K562 (cell line): ENCODE measurements at regions not wholly inside any gene's neighbourhood (a gene's known extent, or its start where the extent isn't known, plus 50 kb on each side); places are given as distances from the start of the nearest gene placed in this dataset.

ENCODE experiments used
- ATAC-seq: fragments of 200-7000 bp; cut with Tn5 transposase; 3 replicates; pipeline ENCODE4 v1.9.1; 2020; ENCODE audit warnings: moderate library complexity
- BruUV-seq: library from RNA; stranded (reverse); fragments of 400-500 nt; replicated peaks from 2 replicates; lab custom pipeline; 2021; lab: Mats Ljungman, UMichigan
- CTCF ChIA-PET: fragments of 300-600 bp; formaldehyde crosslinking; extraction: SDS; loops from one replicate; lab custom pipeline; 2021; ENCODE audit warnings: low intra/inter-chr PET ratio; lab: Yijun Ruan, JAX
- POLR2A ChIA-PET: fragments of 300-600, 350-650 bp; sonication (Branson Sonifier 250); formaldehyde crosslinking; extraction: SDS; loops from one replicate; lab custom pipeline; 2021; ENCODE audit warnings: antibody characterized with exemption, inconsistent platforms; lab: Yijun Ruan, JAX
- DNase-seq, 4 experiments: peaks; one replicate each; pipeline versions ENCODE4 v3.0.0 to v3.0.0-alpha.2; 2011 to 2018; ENCODE audit warnings: low spot score in 3 of 4, mixed read lengths in 3 of 4; ENCODE audit errors: extremely low read depth in 1 of 4
- FAIRE-seq: peaks from 2 replicates; lab custom pipeline; 2011; peaks lifted over from hg19 to GRCh38; lab: Jason Lieb, UNC
- H2AFZ ChIP-seq: 2 replicates; pipeline ENCODE4 v1.6.0; 2011; ENCODE audit warnings: low read depth, low read length, control low read depth, inconsistent platforms
- H3K27ac ChIP-seq: fragments of 200-600 bp; 3 replicates; pipeline ENCODE4 v1.8.0; 2011; ENCODE audit warnings: low read depth, mild to moderate bottlenecking, control low read depth, inconsistent platforms, low read length, moderate library complexity, mixed read lengths; ENCODE audit errors: extremely low read depth
- H3K27me3 ChIP-seq, 2 experiments: fragments of 300-600 bp in 1 of 2; 2 replicates in 1 of 2; 3 replicates in 1 of 2; pipeline versions ENCODE4 v1.6.0 to v1.8.0; 2011; ENCODE audit warnings: inconsistent platforms in 2 of 2, low read length in 2 of 2, mild to moderate bottlenecking in 1 of 2, mixed read lengths in 1 of 2, moderate library complexity in 1 of 2; ENCODE audit not compliant: control insufficient read depth in 2 of 2, insufficient read depth in 2 of 2
- H3K36me3 ChIP-seq: fragments of 300-600 bp; 3 replicates; pipeline ENCODE4 v1.8.0; 2011; ENCODE audit warnings: mild to moderate bottlenecking, low read length, inconsistent platforms; ENCODE audit not compliant: control insufficient read depth, insufficient read depth
- H3K4me1 ChIP-seq, 2 experiments: fragments of 200-600 bp in 1 of 2; replicated peaks in 1 of 2; 2 replicates in 1 of 2; 3 replicates in 1 of 2; pipeline versions ENCODE4 v1.5.1 to v1.8.0; 2011; ENCODE audit warnings: inconsistent platforms in 2 of 2, low read length in 2 of 2, mild to moderate bottlenecking in 1 of 2, mixed read lengths in 1 of 2, moderate library complexity in 1 of 2; ENCODE audit not compliant: control insufficient read depth in 2 of 2, insufficient read depth in 2 of 2
- H3K4me2 ChIP-seq: 2 replicates; pipeline ENCODE4 v1.6.1; 2011; ENCODE audit warnings: low read length, control low read depth, inconsistent platforms, mixed read lengths; ENCODE audit not compliant: insufficient read depth
- H3K4me3 ChIP-seq: fragments of 200-600 bp; sonication (generic), shearing (Covaris generic); 2 replicates; pipeline ENCODE4 v1.5.1; 2016; ENCODE audit warnings: control low read depth, inconsistent platforms
- H3K79me2 ChIP-seq: fragments of 200-600 bp; 3 replicates; pipeline ENCODE4 v1.8.0; 2011; ENCODE audit warnings: low read length, inconsistent platforms; ENCODE audit not compliant: control insufficient read depth, insufficient read depth
- H3K9ac ChIP-seq, 2 experiments: 2 replicates each; pipeline versions ENCODE4 v1.6.0 to v1.6.1; 2011; ENCODE audit warnings: low read depth in 2 of 2, low read length in 2 of 2, control low read depth in 1 of 2, inconsistent platforms in 1 of 2, mild to moderate bottlenecking in 1 of 2, mixed read lengths in 1 of 2; ENCODE audit not compliant: insufficient read depth in 1 of 2
- H3K9me1 ChIP-seq: one replicate; pipeline ENCODE4 v1.6.0; 2011; ENCODE audit warnings: inconsistent platforms, mild to moderate bottlenecking, low read length, moderate library complexity; ENCODE audit not compliant: control insufficient read depth, insufficient read depth
- H3K9me3 ChIP-seq: replicated peaks from 2 replicates; pipeline ENCODE4 v1.5.1; 2011; ENCODE audit warnings: low read depth, low read length, inconsistent platforms; ENCODE audit not compliant: control insufficient read depth, insufficient read depth
- H4K20me1 ChIP-seq: replicated peaks from 2 replicates; pipeline ENCODE4 v1.6.1; 2011; ENCODE audit warnings: low read length, inconsistent platforms, mixed read lengths; ENCODE audit not compliant: control insufficient read depth, insufficient read depth
- ARID2 ChIP-seq: fragments of 450-650 bp; IDR thresholded peaks from 2 replicates; pipeline ENCODE4 v1.6.1; 2017; ENCODE audit warnings: antibody characterized with exemption, mild to moderate bottlenecking
- CHCHD3 ChIP-seq: fragments of 250-450 bp; sonication (Bioruptor Pico); IDR thresholded peaks from 2 replicates; pipeline ENCODE4 v2.1.2; 2022; ENCODE audit warnings: mild to moderate bottlenecking
- GABPB2 ChIP-seq: fragments of 250-450 bp; sonication (Bioruptor Pico); conservative IDR thresholded peaks from 2 replicates; pipeline ENCODE4 v1.5.1; 2021; ENCODE audit warnings: mild to moderate bottlenecking
- MAFK ChIP-seq: IDR thresholded peaks from 2 replicates; pipeline ENCODE4 v1.6.1; 2011; ENCODE audit warnings: low read length, improper control_type of control experiment
- NCOA1 ChIP-seq: fragments of 450-650 bp; IDR thresholded peaks from 2 replicates; pipeline ENCODE4 v1.6.1; 2016; ENCODE audit warnings: low read depth
- PTBP1 ChIP-seq: fragments of 200-400 bp; formaldehyde crosslinking; IDR thresholded peaks from 2 replicates; pipeline ENCODE4 v1.6.1; 2017; ENCODE audit warnings: low read depth, low read length
- THRAP3 ChIP-seq: fragments of 450-650 bp; IDR thresholded peaks from 2 replicates; pipeline ENCODE4 v1.6.1; 2016; ENCODE audit warnings: mild to moderate bottlenecking, inconsistent platforms, borderline replicate concordance
- TRIM24 ChIP-seq, 2 experiments: fragments of 450-650 bp; IDR thresholded peaks; 2 replicates each; pipeline ENCODE4 v1.6.1; 2016
- ZNF184 ChIP-seq: sonication (generic); formaldehyde crosslinking; IDR thresholded peaks from 2 replicates; pipeline ENCODE4 v1.5.0; 2020; ENCODE audit warnings: missing genetic modification reagents
- ZNF639 ChIP-seq, 2 experiments: fragments of 200-800 bp in 1 of 2; sonication (Bioruptor generic) in 1 of 2; sonication (generic) in 1 of 2; formaldehyde crosslinking in 1 of 2; IDR thresholded peaks in 1 of 2; conservative IDR thresholded peaks in 1 of 2; 2 replicates each; pipeline versions ENCODE4 v1.5.0 to v1.6.1; 2016 to 2020; ENCODE audit warnings: missing compliant biosample characterization in 1 of 2, missing genetic modification characterization in 1 of 2, missing genetic modification reagents in 1 of 2
- WGBS: fragments of 100-300 bp; shearing (Covaris generic); methylation state at CpG from one replicate; pipeline ENCODE4 v1.1.6; 2016; ENCODE audit warnings: low coverage, mixed read lengths; ENCODE audit not compliant: insufficient coverage; ENCODE audit errors: missing lambda C conversion rate; 5-methylcytosine and 5-hydroxymethylcytosine counted together
- in situ Hi-C: fragments of 300-500 bp; cut with MboI; formaldehyde crosslinking; loops from 4 replicates; pipeline ENCODE4 v1.15.0; 2018; ENCODE audit warnings: inconsistent platforms, mixed read lengths
- intact Hi-C: fragments of 100-400 bp; cut with micrococcal nuclease; formaldehyde crosslinking; loops from 2 replicates; pipeline ENCODE4 v1.14.2; 2022
- TF ChIP-seq, protein P1 (sequence below): fragments of 450-650 bp; IDR thresholded peaks from 2 replicates; pipeline ENCODE4 v1.7.0; 2016; ENCODE audit warnings: borderline replicate concordance
- TF ChIP-seq, protein P2 (sequence below): fragments of 250-450 bp; sonication (Bioruptor Pico); IDR thresholded peaks from 2 replicates; pipeline ENCODE4 v1.8.0; 2021; ENCODE audit warnings: mild to moderate bottlenecking, moderate library complexity

DNA sequence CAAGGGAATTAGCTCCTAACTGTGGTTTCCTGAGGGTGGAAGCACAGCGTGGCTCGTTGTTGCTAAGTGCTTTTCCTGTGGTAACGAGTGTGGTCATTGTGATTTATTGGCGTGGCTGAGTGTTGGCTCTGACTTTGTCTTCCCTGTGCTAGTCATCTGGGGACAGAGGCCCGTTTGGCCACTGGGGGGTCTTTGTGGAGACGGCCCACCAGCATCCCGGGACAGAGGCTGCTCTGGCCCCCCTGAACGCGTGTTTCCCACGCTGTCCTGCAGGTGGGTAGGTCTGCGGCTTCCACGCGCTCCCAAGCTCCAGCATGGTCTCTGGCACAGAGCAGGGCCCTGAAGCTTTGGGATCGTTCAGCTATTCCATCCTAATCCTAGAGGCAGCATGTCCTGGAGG is 1040.0 kb downstream of the TBC1D22A start:
- DNase-seq (no peak), ATAC-seq (no peak), FAIRE-seq (no peak)
- ChIA-PET CTCF (no interaction called here), POLR2A (no interaction called here)
- H4K20me1 ChIP-seq, result no peaks in the 10 kb centered on the region
- no peaks in the 10 kb centered on the region for H3K9me3 ChIP-seq
- H3K4me2 ChIP-seq, result no peak overlapping the region
- no TSS peak for BruUV-seq
- 85% methylated on average over 5 of the region's 14 CpGs for WGBS
- TF ChIP-seq, protein P1, sequence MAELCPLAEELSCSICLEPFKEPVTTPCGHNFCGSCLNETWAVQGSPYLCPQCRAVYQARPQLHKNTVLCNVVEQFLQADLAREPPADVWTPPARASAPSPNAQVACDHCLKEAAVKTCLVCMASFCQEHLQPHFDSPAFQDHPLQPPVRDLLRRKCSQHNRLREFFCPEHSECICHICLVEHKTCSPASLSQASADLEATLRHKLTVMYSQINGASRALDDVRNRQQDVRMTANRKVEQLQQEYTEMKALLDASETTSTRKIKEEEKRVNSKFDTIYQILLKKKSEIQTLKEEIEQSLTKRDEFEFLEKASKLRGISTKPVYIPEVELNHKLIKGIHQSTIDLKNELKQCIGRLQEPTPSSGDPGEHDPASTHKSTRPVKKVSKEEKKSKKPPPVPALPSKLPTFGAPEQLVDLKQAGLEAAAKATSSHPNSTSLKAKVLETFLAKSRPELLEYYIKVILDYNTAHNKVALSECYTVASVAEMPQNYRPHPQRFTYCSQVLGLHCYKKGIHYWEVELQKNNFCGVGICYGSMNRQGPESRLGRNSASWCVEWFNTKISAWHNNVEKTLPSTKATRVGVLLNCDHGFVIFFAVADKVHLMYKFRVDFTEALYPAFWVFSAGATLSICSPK, result no peak
- TF ChIP-seq GABPB2 (CRISPR knock-in tag) (no peak), THRAP3 (no peak), ARID2 (no peak), NCOA1 (no peak), TRIM24 (IDR thresholded peaks at IDR 0.05) (no peak), PTBP1 (no peak), CHCHD3 (CRISPR knock-in tag) (no peak), ZNF184 (CRISPR knock-in tag) (no peak), MAFK (no peak), ZNF639 (CRISPR knock-in tag; conservative IDR thresholded peaks at IDR 0.05 in 1 of 2, IDR thresholded peaks at IDR 0.05 in 1 of 2) (no peak)
- TF ChIP-seq, protein P2, sequence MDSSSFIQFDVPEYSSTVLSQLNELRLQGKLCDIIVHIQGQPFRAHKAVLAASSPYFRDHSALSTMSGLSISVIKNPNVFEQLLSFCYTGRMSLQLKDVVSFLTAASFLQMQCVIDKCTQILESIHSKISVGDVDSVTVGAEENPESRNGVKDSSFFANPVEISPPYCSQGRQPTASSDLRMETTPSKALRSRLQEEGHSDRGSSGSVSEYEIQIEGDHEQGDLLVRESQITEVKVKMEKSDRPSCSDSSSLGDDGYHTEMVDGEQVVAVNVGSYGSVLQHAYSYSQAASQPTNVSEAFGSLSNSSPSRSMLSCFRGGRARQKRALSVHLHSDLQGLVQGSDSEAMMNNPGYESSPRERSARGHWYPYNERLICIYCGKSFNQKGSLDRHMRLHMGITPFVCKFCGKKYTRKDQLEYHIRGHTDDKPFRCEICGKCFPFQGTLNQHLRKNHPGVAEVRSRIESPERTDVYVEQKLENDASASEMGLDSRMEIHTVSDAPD, result no peak
- no peaks in the 10 kb centered on the region for H3K79me2 ChIP-seq
- no peaks in the 10 kb centered on the region for H3K27me3 ChIP-seq
- no peaks in the 10 kb centered on the region for H3K4me1 ChIP-seq
- H3K4me3 ChIP-seq, result no peak overlapping the region
- no peaks in the 10 kb centered on the region for H3K9me1 ChIP-seq
- H3K36me3 ChIP-seq, result 0 out of 3 replicates have a peak, but pooled peaks cover 4% of the 10 kb centered on the region
- no peak overlapping the region for H3K27ac ChIP-seq
- intact Hi-C loops (no loop called here), in situ Hi-C loops (no loop called here)
- H2AFZ ChIP-seq, result no peak overlapping the region
- no peak overlapping the region for H3K9ac ChIP-seq
